Breast epithelium (tissue), 3 donors: ENCODE measurements at regions not wholly inside any gene's neighbourhood (a gene's known extent, or its start where the extent isn't known, plus 50 kb on each side); places are given as distances from the start of the nearest gene placed in this dataset.

ENCODE experiments used
- CTCF ChIP-seq, 3 donors: fragments of 450-650 bp; IDR thresholded peaks; one replicate each; pipeline ENCODE4 v1.5.1; 2016 to 2017; ENCODE audit warnings: antibody characterized with exemption in 3 of 3, mild to moderate bottlenecking in 3 of 3, moderate library complexity in 3 of 3
- POLR2A ChIP-seq: fragments of 450-650 bp; IDR thresholded peaks from one replicate; pipeline ENCODE4 v1.6.1; 2016; ENCODE audit warnings: antibody characterized with exemption, mild to moderate bottlenecking, moderate library complexity
- POLR2AphosphoS5 ChIP-seq, 3 donors: sonication (generic); formaldehyde crosslinking; IDR thresholded peaks; one replicate each; pipeline ENCODE4 v1.6.1; 2017; ENCODE audit warnings: antibody characterized with exemption in 3 of 3

- TF ChIP-seq CTCF (IDR thresholded peaks at IDR 0.05) (no peak), POLR2A (no peak), POLR2AphosphoS5 (IDR thresholded peaks at IDR 0.05) (no peak)
These were observed 508.1 kb upstream of the ID4 start for GRCh38 chr6:19329078-19329477.
